ENCODE measurements at regions not wholly inside any gene's neighbourhood (a gene's known extent, or its start where the extent isn't known, plus 50 kb on each side); places are given as distances from the start of the nearest gene placed in this dataset.
"Not testable (repeated sequence)": the region's sequence is repeated elsewhere in the genome, so short reads cannot be mapped to it uniquely, and the experiment has no call there.

GRCh38 chr1:224015782-224016181 lies 98.1 kb upstream of the FBXO28 start:
- TF ChIP-seq EZH2phosphoT487 (IDR thresholded peaks at IDR 0.05; ENCODE audit: insufficient read depth, low read depth); EZH2 (IDR thresholded peaks at IDR 0.05; ENCODE audit: insufficient read depth, poor library complexity, severe bottlenecking): not testable (repeated sequence)
